Naive thymus-derived CD8-positive, alpha-beta T cell (primary cell): ENCODE measurements at regions not wholly inside any gene's neighbourhood (a gene's known extent, or its start where the extent isn't known, plus 50 kb on each side); places are given as distances from the start of the nearest gene placed in this dataset.
A peak's percentile ranks its signal among the peaks of the same experiment; 100 is the strongest.

Source experiments
- ATAC-seq, 2 donors: fragments of 150-1000 bp; cut with Tn5 transposase in 1 of 2; sonication (Bioruptor Pico), chemical (Tn5 transposase) in 1 of 2; 1 replicate in 1 of 2; 2 replicates in 1 of 2; pipeline ENCODE4 v1.10.0; 2021; ENCODE audit warnings: mild to moderate bottlenecking in 2 of 2, moderate library complexity in 2 of 2
- POLR2A ChIA-PET: fragments of 350-600 bp; sonication (Branson Sonifier 250); formaldehyde crosslinking; loops from one replicate; lab custom pipeline; 2021; ENCODE audit warnings: antibody characterized with exemption; lab: Charles Lee
- DNase-seq, 10 donors: peaks; one replicate each; pipeline versions ENCODE4 v3.0.0 to v3.0.0-alpha.2; 2020 to 2022
- H3K27ac Mint-ChIP-seq, 10 donors: one replicate each; pipeline ENCODE4 v1.8.0; 2020 to 2022; ENCODE audit warnings: mild to moderate bottlenecking in 10 of 10, mixed read lengths in 10 of 10, moderate library complexity in 4 of 10, inconsistent platforms in 1 of 10
- H3K27me3 Mint-ChIP-seq, 5 donors: one replicate each; pipeline ENCODE4 v1.8.0; 2021 to 2022; ENCODE audit warnings: mixed read lengths in 5 of 5
- H3K36me3 Mint-ChIP-seq, 3 donors: one replicate each; pipeline ENCODE4 v1.8.0; 2020 to 2022; ENCODE audit warnings: mixed read lengths in 3 of 3, mild to moderate bottlenecking in 2 of 3, inconsistent platforms in 1 of 3
- H3K4me1 Mint-ChIP-seq, 4 donors: one replicate each; pipeline ENCODE4 v1.8.0; 2021 to 2022; ENCODE audit warnings: mixed read lengths in 4 of 4
- H3K4me3 Mint-ChIP-seq, 10 donors: one replicate each; pipeline ENCODE4 v1.8.0; 2020 to 2022; ENCODE audit warnings: mild to moderate bottlenecking in 10 of 10, mixed read lengths in 10 of 10, moderate library complexity in 6 of 10, inconsistent platforms in 1 of 10
- H3K9me3 Mint-ChIP-seq, 9 donors: one replicate each; pipeline ENCODE4 v1.8.0; 2020 to 2022; ENCODE audit warnings: mixed read lengths in 9 of 9, mild to moderate bottlenecking in 3 of 9, inconsistent platforms in 1 of 9, moderate library complexity in 1 of 9

DNA sequence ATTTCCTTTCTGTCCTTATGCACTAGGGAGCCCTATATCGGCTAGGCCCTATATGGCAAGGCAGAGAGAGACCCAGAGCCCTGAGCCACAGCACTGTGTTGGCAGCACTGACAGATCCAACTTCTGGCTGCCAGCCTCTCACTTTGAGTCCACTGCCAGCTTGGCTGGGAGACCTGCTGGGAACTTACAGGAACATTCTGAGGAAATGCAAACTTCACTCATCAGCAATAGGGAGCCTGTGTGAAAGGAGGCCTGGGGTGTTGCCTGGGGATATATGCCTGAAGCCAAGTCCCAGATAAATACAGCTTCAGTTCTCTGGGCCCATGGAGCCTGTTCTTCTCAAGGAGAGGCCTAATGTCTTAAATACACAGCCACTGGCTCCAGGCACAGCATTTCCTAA is 78.0 kb downstream of the ADRB2 start:
- H3K4me1 Mint-ChIP-seq: peaks cover 2 to 10% (median 3%) of the 10 kb centered on the region in 4 donors
- peaks cover 0 to 2% (median 0%) of the 10 kb centered on the region in 5 donors for H3K27me3 Mint-ChIP-seq
- ATAC-seq (no peak), DNase-seq (no peak)
- no peaks in the 10 kb centered on the region for H3K9me3 Mint-ChIP-seq
- no peak overlapping the region for H3K4me3 Mint-ChIP-seq
- POLR2A ChIA-PET: no interaction called here
- no peaks in the 10 kb centered on the region for H3K36me3 Mint-ChIP-seq
- H3K27ac Mint-ChIP-seq: no peak overlapping the region

DNA sequence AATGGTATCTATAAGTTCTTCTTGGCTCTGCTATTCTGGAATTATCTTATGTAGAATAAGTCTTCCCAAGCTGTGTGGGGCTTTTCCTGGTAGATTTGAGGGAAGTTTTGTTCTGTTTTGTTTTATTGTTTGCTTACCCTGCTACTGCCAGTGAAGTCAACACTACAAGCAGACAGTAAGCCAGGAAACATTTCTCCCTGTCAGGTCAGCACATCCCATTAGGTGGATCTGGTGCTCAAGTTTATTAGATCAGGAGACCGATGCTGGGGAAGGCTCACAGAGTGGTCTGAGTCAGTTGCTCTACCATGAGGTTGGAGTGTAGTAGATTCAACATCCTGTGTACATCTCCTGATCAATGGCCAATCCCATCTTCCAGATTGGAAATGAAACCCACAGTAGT is 79.1 kb downstream of the ADRB2 start:
- Mint-ChIP-seq H3K27ac (no peak overlapping the region), H3K4me3 (no peak overlapping the region), H3K9me3 (no peaks in the 10 kb centered on the region), H3K27me3 (peaks cover 0 to 2% (median 0%) of the 10 kb centered on the region in 5 donors), H3K36me3 (no peaks in the 10 kb centered on the region), H3K4me1 (peaks cover 5 to 14% (median 9%) of the 10 kb centered on the region in 4 donors)
- DNase-seq: no peak
- no peak for ATAC-seq
- POLR2A ChIA-PET: no interaction called here

DNA sequence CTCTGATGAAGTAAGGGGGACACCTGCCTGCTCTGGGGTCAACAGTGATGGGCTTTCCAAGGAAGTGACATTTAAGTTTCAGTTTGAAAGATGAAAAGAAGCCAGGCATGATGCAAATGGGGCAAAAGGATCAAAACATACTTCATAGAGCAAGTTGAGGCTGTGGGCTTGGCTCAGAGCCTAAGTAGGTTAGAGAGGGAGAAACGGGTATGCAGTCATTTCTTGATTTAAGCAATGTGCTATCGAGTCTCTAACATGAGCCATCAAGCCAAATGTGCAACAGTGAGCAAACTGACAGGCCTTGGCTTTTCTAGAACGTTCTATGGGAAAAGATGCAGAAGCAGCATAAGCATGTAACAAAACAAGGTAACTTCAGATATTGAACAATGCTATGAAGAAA is 80.6 kb downstream of the ADRB2 start:
- POLR2A ChIA-PET: no interaction called here
- peaks cover 8 to 14% (median 13%) of the 10 kb centered on the region in 4 donors for H3K4me1 Mint-ChIP-seq
- H3K27me3 Mint-ChIP-seq: peaks cover 0 to 2% (median 0%) of the 10 kb centered on the region in 5 donors
- no peak overlapping the region for H3K4me3 Mint-ChIP-seq
- DNase-seq (no peak), ATAC-seq (no peak)
- no peak overlapping the region for H3K27ac Mint-ChIP-seq
- no peaks in the 10 kb centered on the region for H3K9me3 Mint-ChIP-seq
- no peaks in the 10 kb centered on the region for H3K36me3 Mint-ChIP-seq

DNA sequence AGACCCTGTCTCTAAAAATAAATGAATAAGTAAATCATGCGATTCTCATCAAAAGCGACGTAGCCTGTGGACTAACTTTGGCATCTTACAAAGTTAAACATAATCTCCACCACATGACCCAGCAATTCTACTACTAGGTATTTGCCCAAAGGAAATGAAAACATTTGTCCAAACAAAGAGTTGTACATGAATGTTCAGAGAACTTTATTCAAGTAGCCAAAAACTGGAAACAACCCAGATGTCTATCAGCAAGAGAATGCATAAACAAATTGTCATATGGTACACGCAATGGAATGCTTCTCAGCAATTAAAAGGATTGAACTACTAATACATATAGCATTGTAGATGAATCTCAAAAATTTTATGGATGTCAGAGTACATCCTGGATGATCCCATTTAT is 82.6 kb downstream of the ADRB2 start:
- no peak overlapping the region for H3K4me3 Mint-ChIP-seq
- peaks cover 8 to 14% (median 13%) of the 10 kb centered on the region in 4 donors for H3K4me1 Mint-ChIP-seq
- POLR2A ChIA-PET: no interaction called here
- no peak for DNase-seq
- no peak for ATAC-seq
- H3K9me3 Mint-ChIP-seq: no peaks in the 10 kb centered on the region
- no peak overlapping the region for H3K27ac Mint-ChIP-seq
- H3K36me3 Mint-ChIP-seq: no peaks in the 10 kb centered on the region
- peaks cover 0 to 2% (median 0%) of the 10 kb centered on the region in 5 donors for H3K27me3 Mint-ChIP-seq

DNA sequence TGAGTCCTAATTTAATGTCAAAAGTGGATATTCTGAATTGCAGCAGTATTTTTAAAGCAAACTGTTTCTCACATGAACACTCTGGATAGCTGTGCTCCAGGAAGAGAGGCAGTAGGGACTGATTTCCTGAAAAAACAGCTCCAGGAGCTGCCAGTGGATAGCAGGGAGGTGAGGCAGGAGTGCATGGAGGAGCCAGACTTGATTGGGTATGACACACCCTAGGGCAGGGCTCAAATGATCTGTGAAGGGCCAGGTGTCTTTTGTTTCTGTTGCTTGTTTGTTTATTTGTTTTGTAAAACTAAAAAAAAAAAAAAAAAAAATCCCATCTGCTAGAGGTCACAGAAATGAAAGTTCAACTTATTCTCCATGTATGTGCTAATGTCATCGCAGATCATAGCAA is 83.4 kb downstream of the ADRB2 start:
- DNase-seq (no peak), ATAC-seq (no peak)
- H3K9me3 Mint-ChIP-seq: no peaks in the 10 kb centered on the region
- H3K4me1 Mint-ChIP-seq: peaks cover 8 to 14% (median 13%) of the 10 kb centered on the region in 4 donors
- H3K27me3 Mint-ChIP-seq: peaks cover 0 to 2% (median 0%) of the 10 kb centered on the region in 5 donors
- POLR2A ChIA-PET: no interaction called here
- H3K36me3 Mint-ChIP-seq: no peaks in the 10 kb centered on the region
- H3K27ac Mint-ChIP-seq: no peak overlapping the region
- H3K4me3 Mint-ChIP-seq: no peak overlapping the region

DNA sequence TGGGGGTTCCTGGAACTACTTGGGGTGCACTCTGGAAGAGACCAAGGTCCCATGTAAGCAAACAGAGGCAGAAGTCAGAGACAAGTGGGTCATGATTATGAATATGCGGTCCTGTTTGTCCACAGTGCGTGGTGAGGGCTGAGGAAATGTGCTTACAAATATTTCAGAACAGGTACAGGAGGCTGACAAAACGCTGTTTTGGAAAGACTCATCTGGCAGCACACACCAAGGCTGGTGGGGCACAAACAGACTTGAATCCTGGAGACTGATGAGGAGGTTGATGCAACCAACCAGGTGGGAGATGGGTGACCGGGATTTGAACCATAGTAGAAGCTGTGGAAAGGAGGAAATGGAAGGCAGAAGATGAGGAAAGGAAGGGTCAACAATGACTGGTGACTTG is 83.8 kb downstream of the ADRB2 start:
- peaks cover 8 to 14% (median 13%) of the 10 kb centered on the region in 4 donors for H3K4me1 Mint-ChIP-seq
- ATAC-seq (no peak), DNase-seq (no peak)
- H3K9me3 Mint-ChIP-seq: no peaks in the 10 kb centered on the region
- no peaks in the 10 kb centered on the region for H3K36me3 Mint-ChIP-seq
- no peak overlapping the region for H3K4me3 Mint-ChIP-seq
- H3K27me3 Mint-ChIP-seq: peaks cover 0 to 2% (median 0%) of the 10 kb centered on the region in 5 donors
- no peak overlapping the region for H3K27ac Mint-ChIP-seq
- POLR2A ChIA-PET: no interaction called here

DNA sequence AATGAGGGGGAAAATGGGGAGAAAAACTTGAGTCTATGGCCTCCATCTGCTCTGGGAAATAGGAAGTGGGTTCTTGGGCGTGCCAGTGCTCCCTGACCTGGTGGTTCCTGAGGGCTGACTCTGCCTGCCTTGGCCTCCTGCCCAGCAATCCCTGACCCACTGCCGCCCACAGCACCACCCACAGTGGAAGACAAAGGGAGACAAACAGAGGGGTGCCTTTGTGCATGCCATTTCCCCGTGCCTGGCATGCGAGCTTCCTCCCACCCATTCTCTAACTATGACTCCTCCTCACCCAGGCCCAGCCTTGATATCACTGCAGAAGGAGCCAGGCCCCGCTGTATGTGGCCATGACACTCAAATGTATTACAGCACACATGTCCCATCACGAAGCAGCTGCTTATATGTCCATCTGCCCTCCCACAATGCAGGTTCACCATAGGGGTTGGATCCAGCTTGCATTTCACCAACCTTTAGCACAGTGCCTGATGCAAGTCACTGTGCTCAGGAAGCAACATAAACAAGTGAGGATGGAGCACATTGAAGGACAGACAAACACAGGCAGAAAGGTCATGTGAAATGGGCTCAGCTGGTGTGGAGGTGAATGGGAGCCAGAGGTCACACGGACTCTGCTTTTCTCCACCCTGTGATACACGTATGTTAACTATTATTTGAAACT is 84.4 kb downstream of the ADRB2 start:
- ATAC-seq (no peak), DNase-seq (no peak)
- Mint-ChIP-seq H3K27ac (no peak overlapping the region), H3K4me3 (no peak overlapping the region), H3K36me3 (no peaks in the 10 kb centered on the region), H3K27me3 (peaks cover 0 to 2% (median 0%) of the 10 kb centered on the region in 5 donors), H3K4me1 (peaks cover 8 to 15% (median 13%) of the 10 kb centered on the region in 4 donors), H3K9me3 (no peaks in the 10 kb centered on the region)
- POLR2A ChIA-PET: no interaction called here

DNA sequence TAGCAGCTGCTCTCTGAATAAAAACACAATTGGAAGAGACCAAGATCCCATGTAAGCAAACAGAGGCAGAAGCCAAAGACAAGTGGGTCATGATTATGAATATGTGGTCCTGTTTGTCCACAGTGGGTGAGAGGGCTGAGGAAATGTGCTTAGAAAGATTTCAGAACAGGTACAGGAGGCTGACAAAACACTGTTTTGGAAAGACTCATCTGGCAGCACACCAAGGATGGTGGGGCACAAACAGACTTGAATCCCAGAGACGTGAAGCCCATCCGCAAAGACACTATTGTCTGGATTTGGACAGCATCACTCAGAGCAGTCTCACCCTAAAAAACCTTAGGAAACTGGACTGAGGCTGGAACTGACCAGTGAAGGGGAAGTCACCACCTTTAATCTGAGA is 85.0 kb downstream of the ADRB2 start:
- POLR2A ChIA-PET: no interaction called here
- Mint-ChIP-seq H3K9me3 (no peaks in the 10 kb centered on the region), H3K4me3 (no peak overlapping the region), H3K27me3 (peaks cover 0 to 2% (median 0%) of the 10 kb centered on the region in 5 donors), H3K36me3 (no peaks in the 10 kb centered on the region), H3K4me1 (peaks cover 8 to 15% (median 13%) of the 10 kb centered on the region in 4 donors), H3K27ac (no peak overlapping the region)
- DNase-seq (no peak), ATAC-seq (no peak)

DNA sequence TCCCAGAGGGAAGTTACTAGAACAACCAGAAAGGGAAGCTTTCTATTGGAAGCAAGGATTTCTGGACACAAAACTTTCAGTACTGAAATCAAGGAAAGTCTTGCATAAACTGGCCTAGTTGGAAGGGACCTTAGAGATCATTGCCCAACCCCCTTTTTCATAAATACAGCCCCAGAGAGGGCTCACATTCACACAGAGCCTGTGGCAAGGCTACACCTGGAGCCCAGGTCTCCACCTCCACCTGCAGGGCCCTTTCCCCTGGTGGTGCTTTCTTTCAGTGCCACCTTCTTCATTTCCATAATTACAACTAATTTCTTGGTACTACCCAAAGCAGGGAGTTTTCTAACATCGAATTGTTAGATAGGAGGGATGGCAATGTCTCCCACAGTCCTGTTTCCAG is 85.7 kb downstream of the ADRB2 start:
- no peaks in the 10 kb centered on the region for H3K9me3 Mint-ChIP-seq
- H3K4me3 Mint-ChIP-seq: no peak overlapping the region
- POLR2A ChIA-PET: no interaction called here
- no peak overlapping the region for H3K27ac Mint-ChIP-seq
- H3K27me3 Mint-ChIP-seq: peaks cover 0 to 2% (median 0%) of the 10 kb centered on the region in 5 donors
- peaks cover 6 to 13% (median 7%) of the 10 kb centered on the region in 4 donors for H3K4me1 Mint-ChIP-seq
- ATAC-seq: no peak
- no peaks in the 10 kb centered on the region for H3K36me3 Mint-ChIP-seq
- DNase-seq: no peak

DNA sequence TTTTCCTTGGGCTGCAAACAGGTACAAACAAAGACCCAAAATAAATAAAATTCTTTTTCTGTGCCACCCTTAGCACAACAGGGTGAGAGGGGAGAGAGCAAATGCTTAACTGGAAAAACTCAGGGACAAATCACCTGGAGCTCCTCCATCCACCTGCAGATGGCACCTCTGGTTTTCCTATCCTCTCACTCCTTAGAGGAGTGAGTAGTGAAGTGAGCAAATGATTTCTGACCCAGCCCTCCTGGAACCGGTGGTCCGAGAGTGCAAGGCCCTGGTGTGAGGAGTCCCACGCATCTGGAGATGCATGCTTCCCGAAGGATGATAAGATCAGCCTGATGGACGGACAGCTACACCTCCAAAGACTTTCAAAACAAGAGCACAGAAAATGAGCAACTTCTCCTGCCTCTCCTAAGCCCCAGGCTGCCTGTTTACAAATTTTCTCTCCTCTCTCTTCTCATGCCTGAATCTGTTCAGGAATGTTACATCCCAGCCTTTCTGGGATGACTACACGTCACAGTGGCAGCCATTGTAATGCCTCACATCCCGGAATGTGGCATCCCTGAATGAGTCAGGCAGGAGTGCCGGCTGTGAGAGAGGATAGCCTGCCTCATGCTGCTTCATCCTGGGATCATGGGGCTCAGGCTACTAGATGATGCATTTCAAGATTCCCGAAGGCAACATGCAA is 86.4 kb downstream of the ADRB2 start:
- Mint-ChIP-seq H3K27me3 (peaks cover 0 to 2% (median 0%) of the 10 kb centered on the region in 5 donors), H3K36me3 (no peaks in the 10 kb centered on the region), H3K9me3 (no peaks in the 10 kb centered on the region), H3K4me3 (no peak overlapping the region), H3K27ac (no peak overlapping the region), H3K4me1 (peaks cover 4 to 13% (median 7%) of the 10 kb centered on the region in 4 donors)
- POLR2A ChIA-PET: no interaction called here
- ATAC-seq (no peak), DNase-seq (no peak)

DNA sequence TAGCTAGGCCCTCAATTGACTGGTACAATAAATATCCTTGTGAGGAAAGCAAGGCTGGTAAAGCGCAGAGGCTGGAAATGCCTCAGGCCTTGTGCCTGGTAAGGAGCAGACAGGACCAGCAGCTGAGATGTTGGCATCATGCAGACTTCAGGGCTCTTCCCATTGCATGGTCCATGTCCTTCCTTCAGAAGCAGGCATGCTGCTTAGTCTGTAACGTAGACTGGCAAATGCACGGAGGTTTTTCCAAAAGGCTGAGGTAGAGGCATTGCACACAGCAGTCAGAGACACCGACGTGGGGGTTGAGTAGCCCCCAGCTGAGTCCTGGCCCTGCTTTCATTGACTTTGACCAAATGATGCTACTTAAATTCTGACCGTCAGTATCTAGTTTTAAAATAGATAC is 87.1 kb downstream of the ADRB2 start:
- Mint-ChIP-seq H3K27me3 (peaks cover 0 to 2% (median 0%) of the 10 kb centered on the region in 5 donors), H3K27ac (no peak overlapping the region), H3K36me3 (no peaks in the 10 kb centered on the region), H3K9me3 (no peaks in the 10 kb centered on the region), H3K4me3 (no peak overlapping the region), H3K4me1 (peaks cover 4 to 13% (median 7%) of the 10 kb centered on the region in 4 donors)
- ATAC-seq (no peak), DNase-seq (no peak)
- POLR2A ChIA-PET: no interaction called here

DNA sequence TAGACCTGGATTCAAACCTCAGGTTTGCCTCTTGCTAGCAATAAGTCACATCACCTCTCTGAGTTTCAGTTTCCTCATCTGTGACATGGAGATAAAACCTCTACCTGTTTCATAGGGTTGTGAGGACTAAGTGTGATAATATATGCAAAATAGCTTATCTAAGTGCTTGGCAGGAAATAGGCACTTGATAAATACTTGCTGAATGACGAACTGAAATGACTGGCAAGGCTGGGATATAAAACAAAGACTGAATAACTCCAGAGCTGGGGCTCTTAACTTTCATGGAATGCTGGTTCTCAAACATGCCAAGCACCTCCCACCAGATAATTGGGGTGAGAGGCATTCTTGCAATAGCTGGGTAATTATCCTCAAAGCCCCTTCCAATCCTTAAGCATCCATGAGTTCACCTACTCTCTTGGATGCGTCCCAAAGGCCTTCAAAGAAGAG is 87.6 kb downstream of the ADRB2 start:
- Mint-ChIP-seq H3K36me3 (no peaks in the 10 kb centered on the region), H3K9me3 (no peaks in the 10 kb centered on the region), H3K4me1 (peaks cover 4 to 13% (median 7%) of the 10 kb centered on the region in 4 donors), H3K27me3 (peaks cover 0 to 3% (median 0%) of the 10 kb centered on the region in 5 donors), H3K4me3 (no peak overlapping the region), H3K27ac (no peak overlapping the region)
- POLR2A ChIA-PET: no interaction called here
- no peak for DNase-seq
- no peak for ATAC-seq

DNA sequence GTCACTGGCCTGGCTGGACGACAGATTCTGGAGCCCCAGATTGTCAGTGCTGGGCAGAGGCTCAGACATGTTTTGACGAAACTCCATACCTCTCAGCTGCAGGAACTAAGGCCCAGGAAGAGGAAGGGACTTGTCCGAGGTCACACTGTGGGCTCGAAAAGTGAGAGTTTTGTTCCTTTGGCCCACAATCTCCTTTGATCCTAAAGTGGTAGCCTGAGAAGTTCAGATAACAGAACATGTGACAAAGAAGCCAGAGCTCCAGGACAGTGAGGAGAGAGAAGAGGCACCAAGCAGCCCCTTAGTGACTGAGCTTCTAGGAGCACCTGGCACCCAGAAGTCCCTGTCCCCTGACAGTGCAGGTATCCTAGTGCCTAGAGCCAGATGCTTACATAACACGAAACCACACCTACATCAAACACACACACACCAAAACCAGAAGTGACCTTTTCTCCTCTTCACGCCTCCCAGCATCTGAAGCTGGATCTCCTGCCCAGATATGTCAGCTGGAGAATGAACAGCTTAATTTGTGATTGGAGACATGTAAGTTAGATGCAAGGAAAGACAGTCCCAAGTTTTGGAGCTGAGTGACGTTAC is 88.9 kb downstream of the ADRB2 start:
- no peaks in the 10 kb centered on the region for H3K36me3 Mint-ChIP-seq
- H3K4me3 Mint-ChIP-seq: no peak overlapping the region
- H3K27ac Mint-ChIP-seq: peak overlapping the region in 1 of 10 donors; percentile 59
- H3K27me3 Mint-ChIP-seq: peaks cover 0 to 5% (median 4%) of the 10 kb centered on the region in 5 donors
- peaks cover 1 to 9% (median 5%) of the 10 kb centered on the region in 4 donors for H3K4me1 Mint-ChIP-seq
- no peak for ATAC-seq
- no peak for DNase-seq
- H3K9me3 Mint-ChIP-seq: no peaks in the 10 kb centered on the region
- POLR2A ChIA-PET: no interaction called here
